ENCODE measurements at regions not wholly inside any gene's neighbourhood (a gene's known extent, or its start where the extent isn't known, plus 50 kb on each side); places are given as distances from the start of the nearest gene placed in this dataset.

GRCh38 chr18:51692612-51693011 is 495.1 kb upstream of the MEX3C start:
- Histone ChIP-seq H3K4me1 (no peaks in the 10 kb centered on the region), H3K9me3 (no peaks in the 10 kb centered on the region), H3K27ac (no peak overlapping the region), H3K27me3 (no peaks in the 10 kb centered on the region), H3K36me3 (no peaks in the 10 kb centered on the region), H3K4me3 (no peak overlapping the region)
- DNase-seq (ENCODE audit: low spot score in 2 of 2), result no peak
- TF ChIP-seq POLR2A (IDR thresholded peaks at IDR 0.05) (no peak), EP300 (IDR thresholded peaks at IDR 0.05) (no peak), CTCF (IDR thresholded peaks at IDR 0.05) (no peak)
- WGBS, 2 donors, result 70 to 76% methylated on average over 2 of the region's 2 CpGs

GRCh38 chr18:51711298-51711889 is 513.9 kb upstream of the MEX3C start:
- WGBS, 2 donors, result 52 to 70% methylated on average over 2 of the region's 2 CpGs
- Histone ChIP-seq H3K9me3 (peaks cover 0 to 31% (median 0%) of the 10 kb centered on the region in 4 donors), H3K4me3 (no peak overlapping the region), H3K27me3 (no peaks in the 10 kb centered on the region), H3K27ac (no peak overlapping the region), H3K4me1 (no peaks in the 10 kb centered on the region), H3K36me3 (no peaks in the 10 kb centered on the region)
- no peak for DNase-seq (ENCODE audit: low spot score in 2 of 2)
- no peak for TF ChIP-seq POLR2A (IDR thresholded peaks at IDR 0.05)
- no peak for TF ChIP-seq EP300 (IDR thresholded peaks at IDR 0.05)
- TF ChIP-seq CTCF (IDR thresholded peaks at IDR 0.05), result no peak

- H3K4me1 ChIP-seq, result no peaks in the 10 kb centered on the region
- DNase-seq (ENCODE audit: low spot score in 2 of 2), result no peak
- H3K27ac ChIP-seq, result no peak overlapping the region
- 44 to 71% methylated on average over 2 of the region's 2 CpGs for WGBS, 2 donors
- H3K36me3 ChIP-seq, result no peaks in the 10 kb centered on the region
- TF ChIP-seq POLR2A (IDR thresholded peaks at IDR 0.05) (no peak), EP300 (IDR thresholded peaks at IDR 0.05) (no peak), CTCF (IDR thresholded peaks at IDR 0.05) (no peak)
- H3K9me3 ChIP-seq, result peaks cover 0 to 16% (median 0%) of the 10 kb centered on the region in 4 donors
- H3K27me3 ChIP-seq, result no peaks in the 10 kb centered on the region
- no peak overlapping the region for H3K4me3 ChIP-seq
Measured at GRCh38 chr18:51712821-51713220, 515.3 kb upstream of the MEX3C start.

GRCh38 chr18:51716277-51716676 is 518.8 kb upstream of the MEX3C start:
- no peak overlapping the region for H3K27ac ChIP-seq
- no peak overlapping the region for H3K4me3 ChIP-seq
- 81% methylated on average over 1 of the region's 1 CpG for WGBS, 2 donors
- H3K4me1 ChIP-seq, result no peaks in the 10 kb centered on the region
- no peaks in the 10 kb centered on the region for H3K36me3 ChIP-seq
- no peak for TF ChIP-seq EP300 (IDR thresholded peaks at IDR 0.05)
- TF ChIP-seq POLR2A (IDR thresholded peaks at IDR 0.05), result no peak
- DNase-seq (ENCODE audit: low spot score in 2 of 2), result no peak
- no peaks in the 10 kb centered on the region for H3K27me3 ChIP-seq
- H3K9me3 ChIP-seq, result peaks cover 0 to 14% (median 0%) of the 10 kb centered on the region in 4 donors

GRCh38 chr18:51721388-51721787 is 523.9 kb upstream of the MEX3C start:
- TF ChIP-seq CTCF (IDR thresholded peaks at IDR 0.05), result no peak
- TF ChIP-seq POLR2A (IDR thresholded peaks at IDR 0.05), result no peak
- no peak for TF ChIP-seq EP300 (IDR thresholded peaks at IDR 0.05)
- Histone ChIP-seq H3K27me3 (no peaks in the 10 kb centered on the region), H3K4me1 (no peaks in the 10 kb centered on the region), H3K27ac (no peak overlapping the region), H3K9me3 (no peaks in the 10 kb centered on the region), H3K36me3 (no peaks in the 10 kb centered on the region), H3K4me3 (no peak overlapping the region)
- DNase-seq (ENCODE audit: low spot score in 2 of 2), result no peak
- 67 to 69% methylated on average over 1 of the region's 1 CpG for WGBS, 2 donors

GRCh38 chr18:51721996-51722395 is 524.5 kb upstream of the MEX3C start:
- no peak for DNase-seq (ENCODE audit: low spot score in 2 of 2)
- no peak overlapping the region for H3K27ac ChIP-seq
- H3K9me3 ChIP-seq, result no peaks in the 10 kb centered on the region
- TF ChIP-seq POLR2A (IDR thresholded peaks at IDR 0.05) (no peak), EP300 (IDR thresholded peaks at IDR 0.05) (no peak)
- no peak overlapping the region for H3K4me3 ChIP-seq
- no peaks in the 10 kb centered on the region for H3K4me1 ChIP-seq
- no peaks in the 10 kb centered on the region for H3K27me3 ChIP-seq
- H3K36me3 ChIP-seq, result no peaks in the 10 kb centered on the region
- WGBS, 2 donors, result 70 to 71% methylated on average over 2 of the region's 2 CpGs
